Neural crest cell (in vitro differentiated cells): ENCODE measurements at regions not wholly inside any gene's neighbourhood (a gene's known extent, or its start where the extent isn't known, plus 50 kb on each side); places are given as distances from the start of the nearest gene placed in this dataset.
"Not testable (repeated sequence)": the region's sequence is repeated elsewhere in the genome, so short reads cannot be mapped to it uniquely, and the experiment has no call there.

Experiments
- DNase-seq: peaks from one replicate; pipeline ENCODE4 v3.0.0; 2021; ENCODE audit warnings: low read depth, mixed read lengths, low spot score
- H3K27ac Mint-ChIP-seq: one replicate; pipeline ENCODE4 v1.8.0; 2021; ENCODE audit warnings: mild to moderate bottlenecking, mixed read lengths; ENCODE audit not compliant: unreplicated experiment
- H3K27me3 Mint-ChIP-seq: 2 replicates; pipeline ENCODE4 v1.8.0; 2021; ENCODE audit warnings: low read depth, mild to moderate bottlenecking, mixed read lengths
- H3K36me3 Mint-ChIP-seq: 2 replicates; pipeline ENCODE4 v1.8.0; 2021; ENCODE audit warnings: low read depth, mild to moderate bottlenecking, mixed read lengths
- H3K4me1 Mint-ChIP-seq: 2 replicates; pipeline ENCODE4 v1.8.0; 2021; ENCODE audit warnings: mixed read lengths
- H3K4me3 Mint-ChIP-seq: one replicate; pipeline ENCODE4 v1.8.0; 2021; ENCODE audit warnings: mild to moderate bottlenecking, mixed read lengths
- H3K9me3 Mint-ChIP-seq: 2 replicates; pipeline ENCODE4 v1.8.0; 2021; ENCODE audit warnings: mixed read lengths
- TF ChIP-seq, protein P1 (sequence below): fragments of 200-600 bp; sonication (generic); conservative IDR thresholded peaks from 2 replicates; pipeline ENCODE4 v1.5.0; 2021; ENCODE audit warnings: antibody characterized with exemption, mild to moderate bottlenecking

DNA sequence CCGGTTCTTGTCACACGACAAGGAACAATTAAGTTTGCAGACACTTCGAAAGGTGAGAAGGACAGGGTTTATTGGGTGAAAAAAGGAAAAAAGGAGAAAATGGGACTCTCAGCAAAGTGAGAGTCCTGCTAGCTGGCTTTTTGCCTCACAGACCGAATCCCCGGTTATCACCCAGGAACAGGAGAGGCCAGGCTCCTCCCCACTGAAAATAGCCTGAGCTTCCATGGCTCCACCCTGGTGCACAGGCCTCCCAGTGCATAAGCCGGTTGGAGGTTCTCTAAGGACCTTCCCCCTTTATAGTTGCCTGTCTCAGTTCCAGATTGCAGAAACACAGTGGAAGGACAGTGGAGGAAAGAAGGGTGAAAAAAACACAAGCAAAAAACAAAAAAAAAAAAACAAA lies 571.7 kb downstream of the KCTD12 start:
- H3K4me3 Mint-ChIP-seq: no peak overlapping the region
- DNase-seq: no peak
- H3K36me3 Mint-ChIP-seq: no peaks in the 10 kb centered on the region

GRCh38 chr13:76307142-76307541 lies 579.1 kb downstream of the KCTD12 start:
- H3K9me3 Mint-ChIP-seq: no peaks in the 10 kb centered on the region
- H3K27me3 Mint-ChIP-seq: no peaks in the 10 kb centered on the region
- no peaks in the 10 kb centered on the region for H3K4me1 Mint-ChIP-seq
- H3K36me3 Mint-ChIP-seq: no peaks in the 10 kb centered on the region
- DNase-seq: no peak
- H3K4me3 Mint-ChIP-seq: no peak overlapping the region
- TF ChIP-seq, protein P1, sequence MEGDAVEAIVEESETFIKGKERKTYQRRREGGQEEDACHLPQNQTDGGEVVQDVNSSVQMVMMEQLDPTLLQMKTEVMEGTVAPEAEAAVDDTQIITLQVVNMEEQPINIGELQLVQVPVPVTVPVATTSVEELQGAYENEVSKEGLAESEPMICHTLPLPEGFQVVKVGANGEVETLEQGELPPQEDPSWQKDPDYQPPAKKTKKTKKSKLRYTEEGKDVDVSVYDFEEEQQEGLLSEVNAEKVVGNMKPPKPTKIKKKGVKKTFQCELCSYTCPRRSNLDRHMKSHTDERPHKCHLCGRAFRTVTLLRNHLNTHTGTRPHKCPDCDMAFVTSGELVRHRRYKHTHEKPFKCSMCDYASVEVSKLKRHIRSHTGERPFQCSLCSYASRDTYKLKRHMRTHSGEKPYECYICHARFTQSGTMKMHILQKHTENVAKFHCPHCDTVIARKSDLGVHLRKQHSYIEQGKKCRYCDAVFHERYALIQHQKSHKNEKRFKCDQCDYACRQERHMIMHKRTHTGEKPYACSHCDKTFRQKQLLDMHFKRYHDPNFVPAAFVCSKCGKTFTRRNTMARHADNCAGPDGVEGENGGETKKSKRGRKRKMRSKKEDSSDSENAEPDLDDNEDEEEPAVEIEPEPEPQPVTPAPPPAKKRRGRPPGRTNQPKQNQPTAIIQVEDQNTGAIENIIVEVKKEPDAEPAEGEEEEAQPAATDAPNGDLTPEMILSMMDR: no peak
- H3K27ac Mint-ChIP-seq: no peak overlapping the region

More for the DNA sequence above, 571.7 kb downstream of the KCTD12 start:
- Mint-ChIP-seq H3K4me1 (no peaks in the 10 kb centered on the region), H3K27ac (no peak overlapping the region), H3K27me3 (no peaks in the 10 kb centered on the region), H3K9me3 (no peaks in the 10 kb centered on the region)
- TF ChIP-seq, protein P1: no peak

- peaks cover 6% of the 10 kb centered on the region for H3K9me3 Mint-ChIP-seq
- H3K27ac Mint-ChIP-seq: no peak overlapping the region
- H3K27me3 Mint-ChIP-seq: no peaks in the 10 kb centered on the region
- H3K36me3 Mint-ChIP-seq: no peaks in the 10 kb centered on the region
- H3K4me1 Mint-ChIP-seq: no peaks in the 10 kb centered on the region
- TF ChIP-seq, protein P1: no peak
- H3K4me3 Mint-ChIP-seq: no peak overlapping the region
- no peak for DNase-seq
Observed at GRCh38 chr13:76300688-76301087, 585.5 kb downstream of the KCTD12 start.

DNA sequence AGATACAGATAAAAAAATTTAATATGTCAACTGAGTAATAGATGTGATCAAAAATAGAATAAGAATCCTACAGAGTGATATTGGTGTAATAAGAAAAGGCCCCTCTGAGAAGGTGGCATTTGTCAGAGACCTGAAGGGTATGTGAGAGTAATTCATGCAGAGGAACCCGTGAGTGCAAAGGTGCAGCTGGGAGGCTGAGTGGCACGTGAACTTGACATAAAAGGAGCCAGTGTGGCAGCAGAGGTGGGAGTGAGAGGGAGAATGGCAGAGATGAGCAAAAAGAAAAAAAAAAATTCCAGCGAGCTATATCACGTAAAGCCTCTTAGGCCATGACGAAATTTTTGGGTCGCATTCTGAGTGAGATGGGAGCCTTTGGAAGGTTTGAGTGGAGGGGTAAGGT lies 588.9 kb downstream of the KCTD12 start:
- Mint-ChIP-seq H3K27me3 (no peaks in the 10 kb centered on the region), H3K36me3 (peaks cover 2% of the 10 kb centered on the region), H3K27ac (no peak overlapping the region), H3K4me3 (no peak overlapping the region), H3K4me1 (no peaks in the 10 kb centered on the region), H3K9me3 (peaks cover 6% of the 10 kb centered on the region)
- no peak for DNase-seq
- TF ChIP-seq, protein P1: no peak

- Mint-ChIP-seq H3K9me3 (peaks cover 6% of the 10 kb centered on the region), H3K4me3 (no peak overlapping the region), H3K4me1 (no peaks in the 10 kb centered on the region), H3K27ac (no peak overlapping the region), H3K36me3 (peaks cover 2% of the 10 kb centered on the region), H3K27me3 (no peaks in the 10 kb centered on the region)
- DNase-seq: no peak
- TF ChIP-seq, protein P1: no peak
Observed at GRCh38 chr13:76296751-76297150, 589.5 kb downstream of the KCTD12 start.

DNA sequence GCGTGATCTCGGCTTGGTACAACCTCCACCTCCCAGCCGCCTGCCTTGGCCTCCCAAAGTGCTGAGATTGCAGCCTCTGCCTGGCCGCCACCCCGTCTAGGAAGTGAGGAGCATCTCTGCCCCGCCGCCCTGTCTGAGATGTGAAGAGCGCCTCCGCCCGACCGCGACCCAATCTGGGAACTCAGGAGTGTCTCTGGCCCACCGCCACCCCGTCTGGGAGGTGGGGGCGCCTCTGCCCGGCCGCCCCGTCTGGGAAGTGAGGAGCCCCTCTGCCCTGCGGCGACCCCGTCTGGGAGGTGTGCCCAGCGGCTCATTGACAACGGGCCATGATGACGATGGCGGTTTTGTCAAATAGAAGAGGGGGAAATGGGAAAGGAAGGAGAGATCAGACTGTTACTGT lies 591.2 kb downstream of the KCTD12 start:
- H3K36me3 Mint-ChIP-seq, DNase-seq, H3K4me3 Mint-ChIP-seq, H3K27ac Mint-ChIP-seq, H3K27me3 Mint-ChIP-seq, H3K4me1 Mint-ChIP-seq, H3K9me3 Mint-ChIP-seq: not testable (repeated sequence)
